HFFc6 (cell line): ENCODE measurements at regions not wholly inside any gene's neighbourhood (a gene's known extent, or its start where the extent isn't known, plus 50 kb on each side); places are given as distances from the start of the nearest gene placed in this dataset.
"Not testable (repeated sequence)": the region's sequence is repeated elsewhere in the genome, so short reads cannot be mapped to it uniquely, and the experiment has no call there.

Experiments used
- DNase-seq: peaks from one replicate; pipeline ENCODE4 v3.0.0-alpha.2; 2018
- H3K27ac Mint-ChIP-seq: 2 replicates; pipeline ENCODE4 v1.8.0; 2020; ENCODE audit warnings: mild to moderate bottlenecking, mixed read lengths
- H3K27me3 Mint-ChIP-seq: 2 replicates; pipeline ENCODE4 v1.8.0; 2021; ENCODE audit warnings: mild to moderate bottlenecking, moderate library complexity, mixed read lengths; ENCODE audit not compliant: insufficient read depth
- H3K36me3 Mint-ChIP-seq: 2 replicates; pipeline ENCODE4 v1.8.0; 2021; ENCODE audit warnings: low read depth, mixed read lengths
- H3K4me1 Mint-ChIP-seq: 2 replicates; pipeline ENCODE4 v1.8.0; 2020; ENCODE audit warnings: low read depth, mixed read lengths
- H3K4me3 Mint-ChIP-seq: 2 replicates; pipeline ENCODE4 v1.8.0; 2020; ENCODE audit warnings: mild to moderate bottlenecking, moderate library complexity, mixed read lengths
- H3K9me3 Mint-ChIP-seq: 2 replicates; pipeline ENCODE4 v1.8.0; 2020; ENCODE audit warnings: mild to moderate bottlenecking, mixed read lengths
- TF ChIP-seq, protein P1 (sequence below): fragments of 200-600 bp; sonication (generic); IDR thresholded peaks from 2 replicates; pipeline ENCODE4 v1.5.0; 2021; ENCODE audit warnings: antibody characterized with exemption, mild to moderate bottlenecking

DNA sequence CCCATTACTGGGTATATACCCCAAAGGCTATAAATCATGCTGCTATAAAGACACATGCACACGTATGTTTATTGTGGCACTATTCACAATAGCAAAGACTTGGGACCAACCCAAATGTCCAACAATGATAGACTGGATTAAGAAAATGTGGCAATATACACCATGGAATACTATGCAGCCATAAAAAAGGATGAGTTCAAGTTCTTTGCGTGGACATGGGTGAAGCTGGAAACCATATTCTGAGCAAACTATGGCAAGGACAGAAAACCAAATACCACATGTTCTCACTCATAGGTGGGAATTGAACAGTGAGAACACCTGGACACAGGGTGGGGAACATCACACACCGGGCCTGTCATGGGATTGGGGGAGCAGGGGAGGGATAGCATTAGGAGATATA is 54.4 kb upstream of the MUCL1 start:
- H3K9me3 Mint-ChIP-seq, H3K36me3 Mint-ChIP-seq, H3K4me1 Mint-ChIP-seq, H3K27me3 Mint-ChIP-seq, DNase-seq, H3K4me3 Mint-ChIP-seq, H3K27ac Mint-ChIP-seq: not testable (repeated sequence)

DNA sequence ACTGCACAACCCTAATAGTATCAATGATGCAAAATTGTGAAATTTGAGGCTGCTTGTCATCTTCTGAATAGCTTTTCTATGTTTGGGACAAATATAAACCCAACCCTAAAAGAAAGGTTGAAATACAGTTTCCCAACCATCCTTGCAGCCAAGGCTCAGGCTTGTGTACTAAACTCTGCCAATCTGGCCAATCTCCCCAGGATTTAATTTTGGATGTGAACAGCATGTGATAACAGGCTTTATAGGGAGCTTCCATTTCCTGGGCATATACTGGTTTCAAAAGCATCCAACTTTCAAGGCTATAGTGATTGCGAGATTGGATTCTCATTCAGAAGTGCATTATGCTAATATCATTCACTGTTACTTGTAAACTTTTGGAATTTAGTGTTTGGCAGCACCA is 55.7 kb upstream of the MUCL1 start:
- Mint-ChIP-seq H3K4me3 (no peak overlapping the region), H3K27ac (no peak overlapping the region), H3K9me3 (peaks cover 5% of the 10 kb centered on the region; the same call in 1 of the 2 replicates), H3K36me3 (no peaks in the 10 kb centered on the region), H3K27me3 (no peaks in the 10 kb centered on the region), H3K4me1 (no peaks in the 10 kb centered on the region)
- TF ChIP-seq, protein P1, sequence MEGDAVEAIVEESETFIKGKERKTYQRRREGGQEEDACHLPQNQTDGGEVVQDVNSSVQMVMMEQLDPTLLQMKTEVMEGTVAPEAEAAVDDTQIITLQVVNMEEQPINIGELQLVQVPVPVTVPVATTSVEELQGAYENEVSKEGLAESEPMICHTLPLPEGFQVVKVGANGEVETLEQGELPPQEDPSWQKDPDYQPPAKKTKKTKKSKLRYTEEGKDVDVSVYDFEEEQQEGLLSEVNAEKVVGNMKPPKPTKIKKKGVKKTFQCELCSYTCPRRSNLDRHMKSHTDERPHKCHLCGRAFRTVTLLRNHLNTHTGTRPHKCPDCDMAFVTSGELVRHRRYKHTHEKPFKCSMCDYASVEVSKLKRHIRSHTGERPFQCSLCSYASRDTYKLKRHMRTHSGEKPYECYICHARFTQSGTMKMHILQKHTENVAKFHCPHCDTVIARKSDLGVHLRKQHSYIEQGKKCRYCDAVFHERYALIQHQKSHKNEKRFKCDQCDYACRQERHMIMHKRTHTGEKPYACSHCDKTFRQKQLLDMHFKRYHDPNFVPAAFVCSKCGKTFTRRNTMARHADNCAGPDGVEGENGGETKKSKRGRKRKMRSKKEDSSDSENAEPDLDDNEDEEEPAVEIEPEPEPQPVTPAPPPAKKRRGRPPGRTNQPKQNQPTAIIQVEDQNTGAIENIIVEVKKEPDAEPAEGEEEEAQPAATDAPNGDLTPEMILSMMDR: no peak
- no peak for DNase-seq

DNA sequence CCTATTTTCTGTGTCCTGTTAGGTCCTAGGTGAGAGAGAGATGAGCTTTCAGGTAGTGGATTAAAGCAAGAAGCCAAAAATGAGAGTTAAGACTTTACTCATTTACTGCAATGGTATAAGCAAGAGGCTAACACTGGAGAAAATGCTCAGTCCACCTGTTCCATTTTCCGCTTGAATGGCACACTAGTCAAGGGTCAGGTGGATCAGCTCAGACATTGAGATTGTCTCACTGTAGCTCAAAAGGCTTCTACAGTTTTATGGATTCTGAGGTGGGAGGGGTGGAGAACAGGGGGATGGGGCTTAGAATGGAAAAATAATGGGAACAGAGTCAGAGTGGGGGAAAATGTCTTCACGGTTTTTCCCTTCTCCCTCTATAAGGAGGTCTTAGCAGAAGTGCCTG is 57.3 kb upstream of the MUCL1 start:
- DNase-seq: no peak
- Mint-ChIP-seq H3K4me3 (no peak overlapping the region), H3K27ac (no peak overlapping the region), H3K36me3 (no peaks in the 10 kb centered on the region), H3K27me3 (no peaks in the 10 kb centered on the region), H3K9me3 (peaks cover 5% of the 10 kb centered on the region; the same call in 1 of the 2 replicates), H3K4me1 (no peaks in the 10 kb centered on the region)
- TF ChIP-seq, protein P1: no peak

DNA sequence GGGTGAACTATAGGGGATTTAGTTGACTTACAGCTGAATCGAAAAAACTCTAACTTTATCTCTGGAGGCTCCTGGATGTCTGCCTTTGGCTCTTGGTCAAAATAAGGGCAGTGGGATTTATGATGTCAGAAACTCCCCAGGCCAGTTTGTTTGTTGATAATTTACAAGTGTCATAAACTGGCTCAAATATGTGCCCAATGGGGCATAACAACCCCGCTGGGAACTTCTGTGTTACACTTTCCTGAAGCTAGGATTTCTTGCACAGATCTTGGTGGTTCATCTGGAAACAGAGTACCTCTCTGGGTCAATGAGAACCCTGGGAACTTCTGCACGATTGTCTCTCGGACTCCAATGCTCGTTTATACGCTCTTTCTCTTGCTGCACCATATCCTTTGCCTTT is 58.7 kb upstream of the MUCL1 start:
- TF ChIP-seq, protein P1: no peak
- no peak for DNase-seq
- Mint-ChIP-seq H3K4me3 (no peak overlapping the region), H3K27ac (no peak overlapping the region), H3K36me3 (no peaks in the 10 kb centered on the region), H3K9me3 (peaks cover 5% of the 10 kb centered on the region; the same call in 1 of the 2 replicates), H3K27me3 (no peaks in the 10 kb centered on the region), H3K4me1 (no peaks in the 10 kb centered on the region)

DNA sequence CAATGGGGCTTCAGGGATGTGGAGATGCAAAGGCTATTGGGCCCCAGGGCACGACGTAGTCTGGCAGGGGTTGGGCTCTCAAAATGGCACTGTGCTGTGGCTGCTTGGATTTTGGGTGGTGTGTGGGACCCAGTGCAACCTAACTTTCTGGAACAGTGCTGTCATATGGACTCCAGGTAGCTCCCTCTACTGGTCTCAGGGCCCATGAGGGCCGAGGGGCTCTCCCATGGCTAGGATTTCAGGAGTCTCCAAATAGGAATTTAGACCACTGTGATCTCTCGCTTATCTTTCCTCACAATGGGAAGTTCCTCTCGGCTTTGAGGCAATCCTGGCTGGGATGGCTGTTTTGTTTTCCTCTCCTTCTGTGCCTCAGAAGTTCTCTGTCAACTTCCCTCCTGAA is 68.2 kb upstream of the MUCL1 start:
- H3K36me3 Mint-ChIP-seq: no peaks in the 10 kb centered on the region; the same call in 1 of the 2 replicates
- H3K27me3 Mint-ChIP-seq: no peaks in the 10 kb centered on the region
- no peak overlapping the region for H3K27ac Mint-ChIP-seq
- DNase-seq: no peak
- H3K9me3 Mint-ChIP-seq: peaks cover 37% of the 10 kb centered on the region
- no peaks in the 10 kb centered on the region for H3K4me1 Mint-ChIP-seq
- no peak overlapping the region for H3K4me3 Mint-ChIP-seq
- TF ChIP-seq, protein P1: no peak

DNA sequence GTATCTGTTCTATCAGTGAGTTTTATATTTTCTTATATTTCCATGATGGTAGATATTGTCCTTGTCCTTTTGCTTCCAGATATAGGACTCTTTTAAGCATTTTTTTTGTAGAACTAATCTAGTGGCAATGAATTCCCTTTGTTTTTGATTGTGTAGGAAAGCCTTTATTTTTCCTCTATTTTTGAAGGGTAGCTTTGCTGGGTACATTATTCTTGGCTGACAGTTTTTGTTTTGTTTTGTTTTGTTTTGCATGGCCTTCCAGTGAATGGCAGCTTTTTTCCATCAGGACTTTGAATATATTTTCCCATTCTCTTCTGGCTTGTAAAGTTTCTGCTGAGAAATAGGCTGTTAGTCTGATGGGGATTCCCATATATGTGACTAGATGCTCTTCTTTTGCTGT is 70.2 kb upstream of the MUCL1 start:
- DNase-seq: no peak
- TF ChIP-seq, protein P1: no peak
- Mint-ChIP-seq H3K9me3 (peaks cover 39% of the 10 kb centered on the region), H3K36me3 (no peaks in the 10 kb centered on the region; the same call in 1 of the 2 replicates), H3K27me3 (no peaks in the 10 kb centered on the region), H3K27ac (no peak overlapping the region), H3K4me3 (no peak overlapping the region), H3K4me1 (no peaks in the 10 kb centered on the region)

DNA sequence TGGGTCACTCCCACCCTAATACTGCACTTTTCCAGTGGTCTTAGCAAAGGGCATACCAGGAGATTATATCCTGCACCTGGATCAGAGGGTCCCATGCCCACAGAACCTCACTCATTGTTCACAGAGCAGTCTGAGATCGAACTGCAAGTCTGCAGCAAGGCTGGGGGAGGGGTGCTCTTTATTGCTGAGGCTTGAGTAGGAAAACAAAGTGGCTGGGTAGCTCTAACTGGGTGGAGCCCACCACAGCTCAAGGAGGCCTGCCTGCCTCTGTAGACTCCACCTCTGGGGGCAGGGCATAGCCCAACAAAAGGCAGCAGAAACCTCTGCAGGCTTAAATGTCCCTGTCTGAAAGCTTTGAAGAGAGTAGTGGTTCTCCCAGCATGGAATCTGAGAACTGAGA is 77.3 kb upstream of the MUCL1 start:
- H3K27ac Mint-ChIP-seq, H3K27me3 Mint-ChIP-seq, DNase-seq, H3K4me3 Mint-ChIP-seq, H3K36me3 Mint-ChIP-seq, H3K4me1 Mint-ChIP-seq: not testable (repeated sequence)
- peaks cover 32% of the 10 kb centered on the region for H3K9me3 Mint-ChIP-seq
